Neuronal stem cell (in vitro differentiated cells): ENCODE measurements at regions not wholly inside any gene's neighbourhood (a gene's known extent, or its start where the extent isn't known, plus 50 kb on each side); places are given as distances from the start of the nearest gene placed in this dataset.

Experiments used
- DNase-seq: peaks from one replicate; pipeline ENCODE4 v3.0.0-alpha.2; 2013; ENCODE audit warnings: low spot score
- H2AFZ ChIP-seq: one replicate; pipeline ENCODE4 v1.6.1; 2013; ENCODE audit warnings: mild to moderate bottlenecking, low read length, inconsistent platforms
- H2AK5ac ChIP-seq: 2 replicates; pipeline ENCODE4 v1.6.1; 2013; ENCODE audit warnings: low read depth, mild to moderate bottlenecking, inconsistent platforms, low read length, moderate library complexity, mixed read lengths
- H2BK120ac ChIP-seq: 2 replicates; pipeline ENCODE4 v1.6.1; 2013; ENCODE audit warnings: low read depth, mild to moderate bottlenecking, inconsistent platforms, low read length, moderate library complexity, mixed read lengths
- H2BK12ac ChIP-seq: one replicate; pipeline ENCODE4 v1.6.1; 2013; ENCODE audit warnings: low read length, inconsistent platforms
- H2BK15ac ChIP-seq: 2 replicates; pipeline ENCODE4 v1.6.1; 2013; ENCODE audit warnings: mild to moderate bottlenecking, low read length, inconsistent platforms, mixed read lengths
- H2BK5ac ChIP-seq: one replicate; pipeline ENCODE4 v1.6.1; 2013; ENCODE audit warnings: inconsistent platforms, mild to moderate bottlenecking, low read length, moderate library complexity
- H3K14ac ChIP-seq: one replicate; pipeline ENCODE4 v1.6.1; 2013; ENCODE audit warnings: low read length, inconsistent platforms
- H3K18ac ChIP-seq: 2 replicates; pipeline ENCODE4 v1.6.1; 2013; ENCODE audit warnings: low read length, inconsistent platforms
- H3K23ac ChIP-seq: 2 replicates; pipeline ENCODE4 v1.6.1; 2013; ENCODE audit warnings: low read depth, mild to moderate bottlenecking, mixed read lengths, low read length, inconsistent platforms; ENCODE audit not compliant: poor library complexity
- H3K27ac ChIP-seq: replicated peaks from 3 replicates; pipeline ENCODE4 v1.5.1; 2013; ENCODE audit warnings: low read length, inconsistent platforms
- H3K27me3 ChIP-seq, 3 experiments: 2 replicates each; pipeline ENCODE4 v1.6.1; 2013; ENCODE audit warnings: low read length in 3 of 3, mild to moderate bottlenecking in 2 of 3, inconsistent platforms in 1 of 3, low read depth in 1 of 3, mixed read lengths in 1 of 3, moderate library complexity in 1 of 3; ENCODE audit not compliant: control insufficient read depth in 3 of 3, insufficient read depth in 3 of 3
- H3K36me3 ChIP-seq, 2 donors: replicated peaks in 1 of 2; 2 replicates each; pipeline ENCODE4 v1.6.1; 2013; ENCODE audit warnings: low read length in 2 of 2; ENCODE audit not compliant: control insufficient read depth in 2 of 2, insufficient read depth in 2 of 2
- H3K4ac ChIP-seq: 2 replicates; pipeline ENCODE4 v1.6.1; 2013; ENCODE audit warnings: inconsistent platforms, mild to moderate bottlenecking, low read length, moderate library complexity
- H3K4me1 ChIP-seq, 2 donors: 1 replicate in 1 of 2; 2 replicates in 1 of 2; pipeline ENCODE4 v1.6.1; 2013; ENCODE audit warnings: low read length in 2 of 2, low read depth in 1 of 2; ENCODE audit not compliant: control insufficient read depth in 2 of 2, insufficient read depth in 1 of 2
- H3K4me2 ChIP-seq: one replicate; pipeline ENCODE4 v1.6.1; 2013; ENCODE audit warnings: mild to moderate bottlenecking, low read length, inconsistent platforms; ENCODE audit not compliant: insufficient read depth, poor library complexity, severe bottlenecking
- H3K4me3 ChIP-seq, 2 donors: 2 replicates each; pipeline ENCODE4 v1.5.1; 2013; ENCODE audit warnings: low read length in 2 of 2, mild to moderate bottlenecking in 2 of 2, inconsistent platforms in 1 of 2, moderate library complexity in 1 of 2
- H3K79me1 ChIP-seq: one replicate; pipeline ENCODE4 v1.6.1; 2013; ENCODE audit warnings: low read depth, mild to moderate bottlenecking, inconsistent platforms, low read length, moderate library complexity
- H3K9ac ChIP-seq: one replicate; pipeline ENCODE4 v1.6.1; 2013; ENCODE audit warnings: mild to moderate bottlenecking, low read depth, low read length, inconsistent platforms; ENCODE audit not compliant: poor library complexity
- H3K9me3 ChIP-seq, 2 donors: replicated peaks in 1 of 2; 2 replicates each; pipeline versions ENCODE3 to v1.6.1; 2013; ENCODE audit warnings: low read length in 2 of 2, mild to moderate bottlenecking in 2 of 2, inconsistent platforms in 1 of 2, low read depth in 1 of 2, mixed read lengths in 1 of 2, moderate library complexity in 1 of 2; ENCODE audit not compliant: control insufficient read depth in 2 of 2, insufficient read depth in 1 of 2
- H4K8ac ChIP-seq: one replicate; pipeline ENCODE4 v1.6.1; 2013; ENCODE audit warnings: low read depth, mild to moderate bottlenecking, inconsistent platforms, low read length, moderate library complexity
- H4K91ac ChIP-seq: one replicate; pipeline ENCODE4 v1.6.1; 2013; ENCODE audit warnings: low read length, low read depth, mild to moderate bottlenecking, inconsistent platforms; ENCODE audit not compliant: poor library complexity
- WGBS, 2 donors: extraction: QIAGEN DNeasy Blood & Tissue Kit; methylation state at CpG; one replicate each; pipeline ENCODE4 v1.1.7; 2013; ENCODE audit warnings: missing lambda C conversion rate in 2 of 2, mixed read lengths in 1 of 2; ENCODE audit not compliant: insufficient read length in 2 of 2, insufficient replicate concordance in 1 of 2; ENCODE audit errors: extremely low coverage in 2 of 2; 5-methylcytosine and 5-hydroxymethylcytosine counted together

GRCh38 chr6:147009358-147009757 is 194.9 kb upstream of the STXBP5 start:
- Histone ChIP-seq H2BK12ac (no peak overlapping the region), H3K23ac (no peak overlapping the region), H3K27me3 (no peaks in the 10 kb centered on the region), H2BK5ac (no peak overlapping the region), H2AK5ac (no peak overlapping the region), H3K79me1 (no peaks in the 10 kb centered on the region), H3K4me2 (no peak overlapping the region), H3K4ac (no peak overlapping the region), H4K8ac (no peak overlapping the region), H3K9me3 (peaks cover 0 to 4% of the 10 kb centered on the region in 2 donors), H4K91ac (no peak overlapping the region), H3K36me3 (no peaks in the 10 kb centered on the region), H3K9ac (no peak overlapping the region), H3K18ac (no peak overlapping the region), H3K27ac (no peak overlapping the region), H3K4me1 (no peaks in the 10 kb centered on the region), H3K4me3 (no peak overlapping the region), H2BK15ac (no peak overlapping the region), H2BK120ac (no peak overlapping the region), H3K14ac (no peak overlapping the region), H2AFZ (no peak overlapping the region)
- WGBS, 2 donors: no CpG with 5 or more reads among the region's 2 CpGs
- no peak for DNase-seq

- Histone ChIP-seq H4K8ac (peak overlapping the region; percentile 96), H3K4ac (no peak overlapping the region), H3K27me3 (no peaks in the 10 kb centered on the region), H3K23ac (no peak overlapping the region), H3K9ac (no peak overlapping the region), H2AFZ (no peak overlapping the region), H3K18ac (no peak overlapping the region), H3K4me1 (peaks cover 0 to 2% of the 10 kb centered on the region in 2 donors), H3K27ac (no peak overlapping the region), H3K4me2 (no peak overlapping the region), H3K9me3 (no peaks in the 10 kb centered on the region), H3K36me3 (no peaks in the 10 kb centered on the region), H3K4me3 (no peak overlapping the region), H2AK5ac (no peak overlapping the region), H2BK15ac (no peak overlapping the region), H4K91ac (no peak overlapping the region), H3K14ac (peak overlapping the region; percentile 56), H2BK12ac (no peak overlapping the region), H2BK120ac (no peak overlapping the region), H2BK5ac (no peak overlapping the region), H3K79me1 (no peaks in the 10 kb centered on the region)
- DNase-seq: no peak
- WGBS, 2 donors: no CpG with 5 or more reads among the region's 5 CpGs
Observed at GRCh38 chr6:147015674-147016073, 188.5 kb upstream of the STXBP5 start.

- no peak overlapping the region for H2BK12ac ChIP-seq
- no peak for DNase-seq
- H3K4me2 ChIP-seq: no peak overlapping the region
- no peak overlapping the region for H3K4ac ChIP-seq
- H3K27ac ChIP-seq: no peak overlapping the region
- H2BK5ac ChIP-seq: no peak overlapping the region
- no peak overlapping the region for H3K23ac ChIP-seq
- H3K14ac ChIP-seq: no peak overlapping the region
- H4K8ac ChIP-seq: no peak overlapping the region
- no peak overlapping the region for H2AK5ac ChIP-seq
- peaks cover 0 to 2% of the 10 kb centered on the region in 2 donors for H3K4me1 ChIP-seq
- H2AFZ ChIP-seq: no peak overlapping the region
- no peaks in the 10 kb centered on the region for H3K79me1 ChIP-seq
- no peak overlapping the region for H3K18ac ChIP-seq
- no peak overlapping the region for H2BK120ac ChIP-seq
- H2BK15ac ChIP-seq: no peak overlapping the region
- H3K27me3 ChIP-seq: no peaks in the 10 kb centered on the region
- no peak overlapping the region for H3K4me3 ChIP-seq
- WGBS, 2 donors: no CpG with 5 or more reads among the region's 3 CpGs
- H3K9me3 ChIP-seq: no peaks in the 10 kb centered on the region
- H3K9ac ChIP-seq: no peak overlapping the region
- no peaks in the 10 kb centered on the region for H3K36me3 ChIP-seq
- no peak overlapping the region for H4K91ac ChIP-seq
Observed at GRCh38 chr6:147016440-147016839, 187.8 kb upstream of the STXBP5 start.

GRCh38 chr6:147017153-147017552 is 187.1 kb upstream of the STXBP5 start:
- no peak overlapping the region for H3K23ac ChIP-seq
- DNase-seq: no peak
- H3K4ac ChIP-seq: no peak overlapping the region
- H3K27ac ChIP-seq: no peak overlapping the region
- no peak overlapping the region for H2BK120ac ChIP-seq
- H3K4me3 ChIP-seq: no peak overlapping the region
- no peak overlapping the region for H3K18ac ChIP-seq
- no peaks in the 10 kb centered on the region for H3K36me3 ChIP-seq
- H2AK5ac ChIP-seq: no peak overlapping the region
- no peak overlapping the region for H2AFZ ChIP-seq
- H3K79me1 ChIP-seq: no peaks in the 10 kb centered on the region
- peaks cover 0 to 2% of the 10 kb centered on the region in 2 donors for H3K4me1 ChIP-seq
- H2BK15ac ChIP-seq: no peak overlapping the region
- no peak overlapping the region for H3K4me2 ChIP-seq
- H3K14ac ChIP-seq: no peak overlapping the region
- no peak overlapping the region for H2BK5ac ChIP-seq
- no peaks in the 10 kb centered on the region for H3K9me3 ChIP-seq
- no peak overlapping the region for H4K8ac ChIP-seq
- WGBS, 2 donors: no CpG with 5 or more reads among the region's 4 CpGs
- no peak overlapping the region for H2BK12ac ChIP-seq
- no peak overlapping the region for H3K9ac ChIP-seq
- H4K91ac ChIP-seq: no peak overlapping the region
- H3K27me3 ChIP-seq: no peaks in the 10 kb centered on the region
